Endothelial cell (in vitro differentiated cells): ENCODE measurements at regions not wholly inside any gene's neighbourhood (a gene's known extent, or its start where the extent isn't known, plus 50 kb on each side); places are given as distances from the start of the nearest gene placed in this dataset.

Experiments
- DNase-seq: peaks from one replicate; pipeline ENCODE4 v3.0.0; 2021; ENCODE audit warnings: low spot score
- H3K27ac Mint-ChIP-seq: one replicate; pipeline ENCODE4 v1.8.0; 2021; ENCODE audit warnings: mixed read lengths, inconsistent platforms; ENCODE audit not compliant: unreplicated experiment
- H3K27me3 Mint-ChIP-seq: one replicate; pipeline ENCODE4 v1.8.0; 2021; ENCODE audit warnings: mild to moderate bottlenecking, moderate library complexity, mixed read lengths, inconsistent platforms; ENCODE audit not compliant: unreplicated experiment
- H3K36me3 Mint-ChIP-seq: one replicate; pipeline ENCODE4 v1.8.0; 2021; ENCODE audit warnings: mild to moderate bottlenecking, low read depth, mixed read lengths, inconsistent platforms; ENCODE audit not compliant: unreplicated experiment
- H3K4me1 Mint-ChIP-seq: one replicate; pipeline ENCODE4 v1.8.0; 2021; ENCODE audit warnings: mild to moderate bottlenecking, mixed read lengths, inconsistent platforms; ENCODE audit not compliant: unreplicated experiment
- H3K4me3 Mint-ChIP-seq: one replicate; pipeline ENCODE4 v1.8.0; 2021; ENCODE audit warnings: mild to moderate bottlenecking, mixed read lengths, inconsistent platforms; ENCODE audit not compliant: unreplicated experiment
- H3K9me3 Mint-ChIP-seq: one replicate; pipeline ENCODE4 v1.8.0; 2021; ENCODE audit warnings: mixed read lengths, inconsistent platforms; ENCODE audit not compliant: unreplicated experiment
- CTCF ChIP-seq: fragments of 200-600 bp; sonication (generic); IDR thresholded peaks from one replicate; pipeline ENCODE4 v1.5.0; 2021; ENCODE audit warnings: antibody characterized with exemption; ENCODE audit not compliant: unreplicated experiment

DNA sequence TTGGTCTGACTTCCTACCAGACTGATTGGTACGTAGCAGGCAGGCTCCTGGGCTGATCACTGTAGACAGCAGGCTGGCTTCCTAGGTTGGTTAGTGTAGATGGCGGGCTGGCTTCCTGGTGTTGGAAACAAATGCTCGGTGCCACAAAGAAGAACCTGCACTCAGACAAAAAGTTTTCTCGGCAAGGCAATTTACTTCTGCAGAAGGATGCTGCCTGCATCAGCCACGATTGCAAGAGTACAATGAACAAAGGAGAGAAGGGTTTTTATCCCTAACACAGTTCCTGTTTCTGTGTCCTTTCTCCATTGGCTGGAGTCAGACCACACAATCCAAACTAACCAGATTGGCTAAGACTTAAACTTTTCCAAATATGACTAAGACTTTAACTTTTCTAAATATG is 123.6 kb upstream of the PPP2R2D start:
- peaks cover 29% of the 10 kb centered on the region for H3K9me3 Mint-ChIP-seq
- H3K4me1 Mint-ChIP-seq, result no peaks in the 10 kb centered on the region
- TF ChIP-seq CTCF, result no peak
- DNase-seq, result no peak
- H3K27ac Mint-ChIP-seq, result no peak overlapping the region
- peaks cover 29% of the 10 kb centered on the region for H3K36me3 Mint-ChIP-seq
- peak overlapping the region; percentile 35 for H3K4me3 Mint-ChIP-seq
- peaks cover 9% of the 10 kb centered on the region for H3K27me3 Mint-ChIP-seq

- Mint-ChIP-seq H3K9me3 (peaks cover 29% of the 10 kb centered on the region), H3K36me3 (peaks cover 29% of the 10 kb centered on the region), H3K27ac (peak overlapping the region; percentile 38), H3K27me3 (peaks cover 9% of the 10 kb centered on the region), H3K4me3 (peak overlapping the region; percentile 35), H3K4me1 (no peaks in the 10 kb centered on the region)
- no peak for DNase-seq
- TF ChIP-seq CTCF, result no peak
These were observed 122.9 kb upstream of the PPP2R2D start for GRCh38 chr10:131777921-131778320.

DNA sequence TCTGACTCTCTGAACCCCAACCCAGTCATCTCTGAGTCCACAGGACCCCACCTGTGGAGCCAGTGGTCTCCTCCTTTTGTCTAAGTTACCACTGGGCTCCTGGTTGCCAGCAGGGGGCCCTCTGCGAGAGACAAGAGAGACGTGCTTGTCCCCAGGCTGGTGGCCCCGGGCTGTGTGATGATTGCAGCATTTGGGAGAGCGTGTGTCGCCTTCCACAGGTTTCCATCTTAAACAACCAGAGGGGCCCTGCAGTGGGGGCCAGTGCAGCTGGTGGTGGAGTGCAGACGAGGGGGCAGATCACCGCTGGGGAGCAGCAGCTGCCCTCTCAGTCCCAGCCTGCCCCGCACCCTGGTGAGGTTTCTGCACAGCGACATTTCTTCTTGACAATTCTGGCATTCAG is 122.4 kb upstream of the PPP2R2D start:
- peaks cover 29% of the 10 kb centered on the region for H3K36me3 Mint-ChIP-seq
- DNase-seq, result no peak
- peaks cover 9% of the 10 kb centered on the region for H3K27me3 Mint-ChIP-seq
- H3K9me3 Mint-ChIP-seq, result peaks cover 29% of the 10 kb centered on the region
- H3K27ac Mint-ChIP-seq, result no peak overlapping the region
- H3K4me1 Mint-ChIP-seq, result no peaks in the 10 kb centered on the region
- no peak for TF ChIP-seq CTCF
- no peak overlapping the region for H3K4me3 Mint-ChIP-seq

- peaks cover 9% of the 10 kb centered on the region for H3K27me3 Mint-ChIP-seq
- H3K27ac Mint-ChIP-seq, result no peak overlapping the region
- TF ChIP-seq CTCF, result no peak
- no peak for DNase-seq
- no peak overlapping the region for H3K4me3 Mint-ChIP-seq
- H3K4me1 Mint-ChIP-seq, result no peaks in the 10 kb centered on the region
- peaks cover 31% of the 10 kb centered on the region for H3K9me3 Mint-ChIP-seq
- peaks cover 29% of the 10 kb centered on the region for H3K36me3 Mint-ChIP-seq
These were observed 122.0 kb upstream of the PPP2R2D start for GRCh38 chr10:131778842-131779241.

DNA sequence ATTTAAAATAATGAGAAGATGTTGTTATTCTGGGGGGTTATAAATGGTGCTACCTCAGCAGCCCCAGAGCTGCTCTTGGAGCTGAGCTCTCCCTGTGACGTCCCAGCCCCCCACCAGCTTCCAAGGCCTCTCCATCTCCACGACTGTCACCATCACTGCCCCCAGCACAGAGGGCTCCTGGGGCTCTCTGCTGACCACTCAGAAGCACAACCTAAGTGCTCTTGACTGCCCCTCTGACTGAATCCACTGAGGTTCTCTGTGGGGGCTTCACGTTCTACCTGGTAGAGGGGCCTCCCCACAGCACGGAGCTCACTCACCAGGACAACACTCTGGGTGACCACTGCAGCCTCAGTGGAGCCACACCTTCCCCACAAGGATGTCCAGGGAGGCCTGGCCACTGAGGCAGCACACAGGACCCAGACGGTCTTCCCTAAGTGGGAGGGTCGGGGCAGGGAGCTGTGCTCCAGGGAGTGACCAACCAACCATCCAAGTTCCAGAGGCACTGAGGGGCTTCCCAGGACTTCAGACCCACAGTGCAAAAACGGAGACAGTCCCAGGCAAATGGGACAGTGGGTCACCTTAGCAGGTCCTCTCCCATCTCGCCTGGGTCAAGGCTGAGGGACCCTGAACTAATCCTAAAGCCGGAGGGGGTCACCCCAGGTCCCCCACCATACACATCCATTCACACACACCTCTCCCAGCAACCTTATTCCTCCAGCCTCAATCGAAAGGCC is 121.0 kb upstream of the PPP2R2D start:
- peaks cover 29% of the 10 kb centered on the region for H3K36me3 Mint-ChIP-seq
- no peak overlapping the region for H3K4me3 Mint-ChIP-seq
- H3K4me1 Mint-ChIP-seq, result no peaks in the 10 kb centered on the region

More for the DNA sequence above, 121.0 kb upstream of the PPP2R2D start:
- no peak for DNase-seq
- no peak for TF ChIP-seq CTCF
- Mint-ChIP-seq H3K9me3 (peaks cover 36% of the 10 kb centered on the region), H3K27me3 (peaks cover 9% of the 10 kb centered on the region), H3K27ac (no peak overlapping the region)
